B cell (primary cell): ENCODE measurements at regions not wholly inside any gene's neighbourhood (a gene's known extent, or its start where the extent isn't known, plus 50 kb on each side); places are given as distances from the start of the nearest gene placed in this dataset.

Source experiments
- ATAC-seq: fragments of 200-7000 bp; cut with Tn5 transposase; one replicate; pipeline ENCODE4 v1.10.0; 2021; ENCODE audit warnings: low read depth, mild to moderate bottlenecking, moderate number of reproducible peaks, moderate library complexity
- CTCF ChIA-PET: fragments of 350-600 bp; sonication (Branson Sonifier 250); formaldehyde crosslinking; loops from one replicate; lab custom pipeline; 2021; ENCODE audit warnings: antibody characterized with exemption, inconsistent platforms; lab: Charles Lee
- POLR2A ChIA-PET: fragments of 350-600 bp; sonication (Branson Sonifier 250); formaldehyde crosslinking; loops from one replicate; lab custom pipeline; 2021; ENCODE audit warnings: antibody characterized with exemption; lab: Charles Lee
- DNase-seq: peaks from one replicate; pipeline ENCODE4 v3.0.0; 2013
- H2AFZ ChIP-seq: 2 replicates; pipeline ENCODE4 v1.6.1; 2012; ENCODE audit warnings: mild to moderate bottlenecking, low read depth, low read length; ENCODE audit not compliant: insufficient read depth, poor library complexity, severe bottlenecking
- H3K27ac ChIP-seq, 2 donors: 1 replicate in 1 of 2; 2 replicates in 1 of 2; pipeline ENCODE4 v1.5.1; 2012 to 2013; ENCODE audit warnings: low read length in 2 of 2, mild to moderate bottlenecking in 2 of 2, moderate library complexity in 1 of 2
- H3K27me3 ChIP-seq, 4 experiments: fragments of 200-600 bp in 1 of 4; sonication (generic) in 1 of 4; replicated peaks in 1 of 4; 1 replicate in 2 of 4; 2 replicates in 2 of 4; pipeline versions ENCODE4 v1.6.1 to v1.7.0; 2013 to 2016; ENCODE audit warnings: low read length in 3 of 4, mild to moderate bottlenecking in 2 of 4, mixed read lengths in 1 of 4, moderate library complexity in 1 of 4; ENCODE audit not compliant: insufficient read depth in 4 of 4, control insufficient read depth in 3 of 4; ENCODE audit errors: control extremely low read depth in 1 of 4
- H3K36me3 ChIP-seq, 2 experiments: replicated peaks in 1 of 2; 1 replicate in 1 of 2; 2 replicates in 1 of 2; pipeline versions ENCODE4 v1.6.1 to v1.7.1; 2013; ENCODE audit warnings: low read length in 1 of 2; ENCODE audit not compliant: insufficient read depth in 2 of 2, control insufficient read depth in 1 of 2; ENCODE audit errors: control extremely low read depth in 1 of 2, extremely low read depth in 1 of 2
- H3K4me1 ChIP-seq, 2 donors: fragments of 200-600 bp in 1 of 2; sonication (generic) in 1 of 2; 1 replicate in 1 of 2; 2 replicates in 1 of 2; pipeline versions ENCODE4 v1.5.1 to v1.6.1; 2013 to 2017; ENCODE audit warnings: low read length in 2 of 2; ENCODE audit not compliant: control insufficient read depth in 2 of 2, insufficient read depth in 2 of 2
- H3K4me2 ChIP-seq: replicated peaks from 2 replicates; pipeline ENCODE3; 2012; ENCODE audit warnings: mild to moderate bottlenecking, low read depth, low read length; ENCODE audit not compliant: poor library complexity, severe bottlenecking
- H3K4me3 ChIP-seq, 5 experiments: fragments of 200-600 bp in 1 of 5; sonication (generic) in 1 of 5; 1 replicate in 3 of 5; 2 replicates in 2 of 5; pipeline versions ENCODE4 v1.5.1 to v1.7.0; 2011 to 2016; ENCODE audit warnings: low read length in 4 of 5, mild to moderate bottlenecking in 4 of 5, low read depth in 2 of 5, control low read depth in 1 of 5, moderate library complexity in 1 of 5; ENCODE audit not compliant: insufficient read depth in 1 of 5; ENCODE audit errors: control extremely low read depth in 1 of 5, extremely low read depth in 1 of 5
- H3K79me2 ChIP-seq: fragments of 200-600 bp; sonication (generic); one replicate; pipeline ENCODE4 v1.6.0; 2016; ENCODE audit warnings: low read length; ENCODE audit not compliant: control insufficient read depth, insufficient read depth
- H3K9ac ChIP-seq: fragments of 200-600 bp; sonication (generic); 2 replicates; pipeline ENCODE4 v1.6.1; 2017; ENCODE audit warnings: mild to moderate bottlenecking, low read length, moderate library complexity
- H3K9me3 ChIP-seq, 3 donors: one replicate each; pipeline versions ENCODE4 v1.6.1 to v1.7.1; 2013; ENCODE audit warnings: low read length in 2 of 3; ENCODE audit not compliant: control insufficient read depth in 2 of 3, insufficient read depth in 1 of 3; ENCODE audit errors: control extremely low read depth in 1 of 3
- H4K20me1 ChIP-seq: 2 replicates; pipeline ENCODE4 v1.6.0; 2012; ENCODE audit warnings: mild to moderate bottlenecking, low read length; ENCODE audit not compliant: insufficient read depth, control insufficient read depth, poor library complexity, severe bottlenecking
- H3K27ac Mint-ChIP-seq: one replicate; pipeline ENCODE4 v1.8.0; 2021; ENCODE audit warnings: mixed read lengths
- H3K27me3 Mint-ChIP-seq: one replicate; pipeline ENCODE4 v1.8.0; 2021; ENCODE audit warnings: mixed read lengths
- H3K4me1 Mint-ChIP-seq: one replicate; pipeline ENCODE4 v1.8.0; 2021; ENCODE audit warnings: mixed read lengths
- H3K4me3 Mint-ChIP-seq: one replicate; pipeline ENCODE4 v1.8.0; 2021; ENCODE audit warnings: mixed read lengths
- H3K9me3 Mint-ChIP-seq: one replicate; pipeline ENCODE4 v1.8.0; 2022; ENCODE audit warnings: mixed read lengths; ENCODE audit not compliant: insufficient read depth
- EZH2 ChIP-seq: IDR thresholded peaks from 2 replicates; pipeline ENCODE4 v1.6.1; 2012; ENCODE audit warnings: borderline replicate concordance, low read depth, mild to moderate bottlenecking, moderate library complexity, low read length; ENCODE audit not compliant: insufficient read depth, poor library complexity, severe bottlenecking
- intact Hi-C: fragments of 100-400 bp; cut with micrococcal nuclease; formaldehyde crosslinking; loops from one replicate; pipeline ENCODE4 v1.10.0; 2022
- TF ChIP-seq, protein P1 (sequence below): fragments of 200-600 bp; IDR thresholded peaks from one replicate; pipeline ENCODE4 v1.8.0; 2022; ENCODE audit warnings: antibody characterized with exemption, mild to moderate bottlenecking

DNA sequence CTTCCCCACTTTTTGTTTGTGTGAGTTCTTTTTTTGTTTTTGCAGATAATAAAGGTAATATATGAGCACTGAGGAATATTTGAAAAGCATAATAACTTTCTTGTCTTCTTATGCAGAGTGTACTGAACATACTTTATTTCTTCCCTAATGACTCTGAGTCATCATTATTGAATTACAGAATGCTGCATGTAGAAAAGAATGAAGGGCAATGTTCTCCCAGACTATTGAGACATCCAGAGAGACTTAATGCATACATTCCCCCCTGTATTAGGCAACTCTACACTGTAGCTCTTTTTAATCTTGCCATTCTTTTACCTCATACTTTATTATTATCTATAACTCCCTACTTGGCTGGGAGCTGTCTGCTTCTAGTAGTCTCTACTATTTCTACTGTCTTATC, 240.5 kb upstream of the ANKRD50 start:
- ChIA-PET POLR2A (no interaction called here), CTCF (no interaction called here)
- TF ChIP-seq EZH2 = no peak
- TF ChIP-seq, protein P1, sequence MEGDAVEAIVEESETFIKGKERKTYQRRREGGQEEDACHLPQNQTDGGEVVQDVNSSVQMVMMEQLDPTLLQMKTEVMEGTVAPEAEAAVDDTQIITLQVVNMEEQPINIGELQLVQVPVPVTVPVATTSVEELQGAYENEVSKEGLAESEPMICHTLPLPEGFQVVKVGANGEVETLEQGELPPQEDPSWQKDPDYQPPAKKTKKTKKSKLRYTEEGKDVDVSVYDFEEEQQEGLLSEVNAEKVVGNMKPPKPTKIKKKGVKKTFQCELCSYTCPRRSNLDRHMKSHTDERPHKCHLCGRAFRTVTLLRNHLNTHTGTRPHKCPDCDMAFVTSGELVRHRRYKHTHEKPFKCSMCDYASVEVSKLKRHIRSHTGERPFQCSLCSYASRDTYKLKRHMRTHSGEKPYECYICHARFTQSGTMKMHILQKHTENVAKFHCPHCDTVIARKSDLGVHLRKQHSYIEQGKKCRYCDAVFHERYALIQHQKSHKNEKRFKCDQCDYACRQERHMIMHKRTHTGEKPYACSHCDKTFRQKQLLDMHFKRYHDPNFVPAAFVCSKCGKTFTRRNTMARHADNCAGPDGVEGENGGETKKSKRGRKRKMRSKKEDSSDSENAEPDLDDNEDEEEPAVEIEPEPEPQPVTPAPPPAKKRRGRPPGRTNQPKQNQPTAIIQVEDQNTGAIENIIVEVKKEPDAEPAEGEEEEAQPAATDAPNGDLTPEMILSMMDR = no peak
- Mint-ChIP-seq H3K27ac (no peak overlapping the region), H3K27me3 (no peaks in the 10 kb centered on the region), H3K9me3 (peaks cover 2% of the 10 kb centered on the region), H3K4me1 (no peaks in the 10 kb centered on the region), H3K4me3 (no peak overlapping the region)
- intact Hi-C loops = no loop called here
- Histone ChIP-seq H3K27me3 (no peaks in the 10 kb centered on the region), H3K4me2 (no peak overlapping the region), H3K27ac (no peak overlapping the region), H3K9me3 (no peaks in the 10 kb centered on the region), H3K36me3 (no peaks in the 10 kb centered on the region), H3K79me2 (no peaks in the 10 kb centered on the region), H3K4me1 (no peaks in the 10 kb centered on the region), H3K4me3 (no peak overlapping the region), H3K9ac (no peak overlapping the region), H4K20me1 (no peaks in the 10 kb centered on the region), H2AFZ (no peak overlapping the region)
- DNase-seq (no peak), ATAC-seq (no peak)

GRCh38 chr4:124952601-124953000, 240.1 kb upstream of the ANKRD50 start:
- Mint-ChIP-seq H3K4me3 (no peak overlapping the region), H3K27me3 (no peaks in the 10 kb centered on the region), H3K9me3 (peaks cover 2% of the 10 kb centered on the region), H3K27ac (no peak overlapping the region), H3K4me1 (no peaks in the 10 kb centered on the region)
- intact Hi-C loops = no loop called here
- Histone ChIP-seq H3K27ac (no peak overlapping the region), H3K79me2 (no peaks in the 10 kb centered on the region), H3K4me1 (no peaks in the 10 kb centered on the region), H3K27me3 (no peaks in the 10 kb centered on the region), H2AFZ (no peak overlapping the region), H4K20me1 (no peaks in the 10 kb centered on the region), H3K9me3 (no peaks in the 10 kb centered on the region), H3K4me2 (no peak overlapping the region), H3K4me3 (no peak overlapping the region), H3K9ac (no peak overlapping the region), H3K36me3 (no peaks in the 10 kb centered on the region)
- DNase-seq (no peak), ATAC-seq (no peak)
- ChIA-PET POLR2A (no interaction called here), CTCF (no interaction called here)
- TF ChIP-seq EZH2 = no peak
- TF ChIP-seq, protein P1 = no peak
